ENCODE measurements at regions not wholly inside any gene's neighbourhood (a gene's known extent, or its start where the extent isn't known, plus 50 kb on each side); places are given as distances from the start of the nearest gene placed in this dataset.

- no TSS peak for BruUV-seq (replicated peaks)
- POLR2A ChIA-PET, result no interaction called here
Measured at GRCh38 chr2:71876542-71877451, 270.9 kb downstream of the CYP26B1 start.

More at GRCh38 chr2:71876542-71877451, 270.9 kb downstream of the CYP26B1 start:
- Histone ChIP-seq H3K4me2 (ENCODE audit: low read depth, low read length) (no peak overlapping the region), H3K36me3 (replicated peaks in 1 of 2; ENCODE audit: control insufficient read depth in 1 of 2, insufficient read depth in 2 of 2, low read length in 2 of 2) (no peaks in the 10 kb centered on the region), H2AFZ (ENCODE audit: low read length) (no peak overlapping the region), H3K4me3 (replicated peaks in 1 of 3; ENCODE audit: insufficient read depth in 1 of 3, low read depth in 2 of 3, low read length in 3 of 3) (no peak overlapping the region), H3K79me2 (ENCODE audit: insufficient read depth, low read length) (no peaks in the 10 kb centered on the region), H3K9ac (ENCODE audit: insufficient read depth, low read depth, low read length) (no peak overlapping the region), H4K20me1 (ENCODE audit: insufficient read depth, low read length) (no peaks in the 10 kb centered on the region), H3K9me3 (ENCODE audit: low read length) (no peaks in the 10 kb centered on the region), H3K27ac (ENCODE audit: extremely low read length, insufficient read depth, low read length) (no peak overlapping the region), H3K27me3 (ENCODE audit: control insufficient read depth in 1 of 2, insufficient read depth in 2 of 2, low read length in 2 of 2) (peaks cover 4 to 37% of the 10 kb centered on the region in 2 experiments; a peak in 4 of 5 replicates), H3K4me1 (ENCODE audit: insufficient read depth, low read length) (peaks cover 14% of the 10 kb centered on the region)
- intact Hi-C loops (cut with micrococcal nuclease; ENCODE audit: unreplicated experiment) (no loop called here), in situ Hi-C loops (cut with HindIII; ENCODE audit: extremely low pct_ligation_motif_present, low pct_unique_long_range_greater_than_20kb) (no loop called here)
- WGBS (ENCODE audit: low lambda C conversion rate), result 48% methylated on average over 6 of the region's 6 CpGs
- CTCF ChIA-PET (ENCODE audit: low intra/inter-chr PET ratio, low total read pairs), result no interaction called here
- no peak for ATAC-seq
- FAIRE-seq, result no peak
- TF ChIP-seq MAFF (IDR thresholded peaks at IDR 0.05; ENCODE audit: low read depth, low read length) (0 out of 2 replicates have a peak, but pooled peaks have one; percentile 40), CREM (IDR thresholded peaks at IDR 0.05) (no peak), CREM (CRISPR knock-in tag; IDR thresholded peaks at IDR 0.05) (no peak), DZIP1 (CRISPR knock-in tag; IDR thresholded peaks at IDR 0.05) (no peak), ZNF629 (CRISPR knock-in tag; conservative IDR thresholded peaks at IDR 0.05) (no peak), SMARCE1 (IDR thresholded peaks at IDR 0.05; ENCODE audit: borderline replicate concordance) (no peak), ZSCAN20 (CRISPR knock-in tag; IDR thresholded peaks at IDR 0.05; ENCODE audit: borderline replicate concordance) (no peak), ATF4 (CRISPR knock-in tag; IDR thresholded peaks at IDR 0.05) (no peak), U2AF1 (optimal IDR thresholded peaks at IDR 0.05; ENCODE audit: low read depth, low read length) (no peak), POLR2G (IDR thresholded peaks at IDR 0.05; ENCODE audit: low read depth, low read length) (no peak), MAFK (conservative IDR thresholded peaks at IDR 0.05 in 1 of 2, IDR thresholded peaks at IDR 0.05 in 1 of 2; ENCODE audit: low read length in 2 of 2) (peak; percentile 45 to 57), ARNT2 (CRISPR knock-in tag; IDR thresholded peaks at IDR 0.05; ENCODE audit: low read depth) (no peak), NR0B2 (CRISPR knock-in tag; IDR thresholded peaks at IDR 0.05) (no peak), SPEN (CRISPR knock-in tag; IDR thresholded peaks at IDR 0.05; ENCODE audit: low read depth) (no peak)
- DNase-seq (ENCODE audit: low spot score), result no peak

Data from HepG2 (cell line).